Astrocyte of the spinal cord (primary cell): ENCODE measurements at regions not wholly inside any gene's neighbourhood (a gene's known extent, or its start where the extent isn't known, plus 50 kb on each side); places are given as distances from the start of the nearest gene placed in this dataset.

Experiments
- DNase-seq: peaks from one replicate; pipeline ENCODE4 v3.0.0; 2011; ENCODE audit warnings: low read depth, low spot score
- H3K4me3 ChIP-seq: 2 replicates; pipeline ENCODE4 v1.5.1; 2011; ENCODE audit warnings: low read depth, mild to moderate bottlenecking, low read length, moderate library complexity
- CTCF ChIP-seq: IDR thresholded peaks from 2 replicates; pipeline ENCODE4 v1.5.1; 2012; ENCODE audit warnings: low read depth, mild to moderate bottlenecking, low read length, inconsistent platforms
- in situ Hi-C: cut with HindIII; loops from 2 replicates; pipeline ENCODE4 v1.10.0; 2017; ENCODE audit warnings: low sequenced_read_pairs

GRCh38 chr13:65154661-65155447 is 2075.3 kb downstream of the PCDH9 start:
- no peak for TF ChIP-seq CTCF
- DNase-seq: no peak
- no peak overlapping the region for H3K4me3 ChIP-seq
- in situ Hi-C loops: no loop called here

GRCh38 chr13:65149687-65150086 is 2080.4 kb downstream of the PCDH9 start:
- no peak for TF ChIP-seq CTCF
- in situ Hi-C loops: no loop called here
- no peak for DNase-seq
- H3K4me3 ChIP-seq: no peak overlapping the region

GRCh38 chr13:65143920-65144319 is 2086.2 kb downstream of the PCDH9 start:
- in situ Hi-C loops: no loop called here
- H3K4me3 ChIP-seq: no peak overlapping the region
- DNase-seq: no peak
- no peak for TF ChIP-seq CTCF

- in situ Hi-C loops: no loop called here
- DNase-seq: no peak
- no peak overlapping the region for H3K4me3 ChIP-seq
- TF ChIP-seq CTCF: no peak
These were observed 2097.0 kb downstream of the PCDH9 start for GRCh38 chr13:65133094-65133493.

GRCh38 chr13:65125236-65125635 is 2104.9 kb downstream of the PCDH9 start:
- in situ Hi-C loops: no loop called here
- H3K4me3 ChIP-seq: no peak overlapping the region
- DNase-seq: peak; percentile 6
- no peak for TF ChIP-seq CTCF

GRCh38 chr13:65112531-65112941 is 2117.6 kb downstream of the PCDH9 start:
- H3K4me3 ChIP-seq: no peak overlapping the region
- no peak for TF ChIP-seq CTCF
- DNase-seq: peak; percentile 52
- in situ Hi-C loops: no loop called here
